ENCODE measurements at regions not wholly inside any gene's neighbourhood (a gene's known extent, or its start where the extent isn't known, plus 50 kb on each side); places are given as distances from the start of the nearest gene placed in this dataset.
A peak's percentile ranks its signal among the peaks of the same experiment; 100 is the strongest.

DNA sequence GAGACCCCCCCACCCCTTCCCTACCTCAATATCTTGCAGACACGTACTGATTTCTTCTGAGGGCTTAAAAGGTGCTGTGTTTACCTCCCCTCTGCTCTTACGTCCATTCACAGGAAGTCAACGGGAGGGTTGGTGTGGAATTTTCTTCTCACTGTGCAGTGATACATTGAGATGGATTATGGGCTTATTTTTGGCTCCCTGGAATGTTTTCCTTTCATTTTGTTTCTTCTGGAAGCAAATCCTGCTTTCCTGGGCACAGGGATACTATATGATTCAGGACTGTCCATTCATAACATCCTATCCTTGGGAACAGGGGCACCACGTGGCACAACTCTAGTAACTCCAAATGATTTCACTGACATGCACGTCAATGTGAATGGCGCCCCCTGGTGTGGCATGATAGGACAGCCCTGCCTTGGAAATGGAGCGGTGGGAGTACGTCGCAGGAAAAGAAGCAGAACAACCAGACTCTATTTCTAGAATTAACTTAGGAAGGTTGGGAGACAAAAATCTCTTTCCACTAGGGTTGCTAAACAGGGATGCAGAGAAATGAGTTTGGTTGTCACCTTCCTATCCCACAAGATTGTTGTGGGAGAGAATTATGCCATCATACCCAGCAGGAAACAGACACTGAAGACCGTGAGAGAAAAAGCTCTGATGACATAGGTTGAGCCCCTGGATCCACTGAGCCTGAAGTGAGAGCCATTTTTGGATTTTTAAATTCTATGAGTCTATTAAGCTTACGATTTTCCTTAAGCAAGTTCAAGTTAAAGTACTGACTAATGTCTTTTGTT lies 146.5 kb upstream of the RAG2 start:
- no peaks in the 10 kb centered on the region for H3K27me3 ChIP-seq (ENCODE audit: insufficient read depth, low read length)
- peak overlapping the region; percentile 47 for H2AFZ ChIP-seq (ENCODE audit: low read depth, low read length)
- Mint-ChIP-seq H3K9me3 (ENCODE audit: unreplicated experiment) (peaks cover 3% of the 10 kb centered on the region), H3K36me3 (ENCODE audit: low read depth, unreplicated experiment) (no peaks in the 10 kb centered on the region), H3K4me3 (ENCODE audit: unreplicated experiment) (no peak overlapping the region), H3K4me1 (ENCODE audit: low read depth, unreplicated experiment) (no peaks in the 10 kb centered on the region), H3K27ac (ENCODE audit: unreplicated experiment) (no peak overlapping the region), H3K27me3 (ENCODE audit: low read depth, unreplicated experiment) (peaks cover 11% of the 10 kb centered on the region)
- H3K79me2 ChIP-seq (ENCODE audit: insufficient read depth, low read length), result no peaks in the 10 kb centered on the region
- peak overlapping the region; percentile 42 for H3K4me2 ChIP-seq (ENCODE audit: low read length)
- H3K27ac ChIP-seq (ENCODE audit: low read depth, low read length), result no peak overlapping the region
- no peaks in the 10 kb centered on the region for H3K9me3 ChIP-seq (ENCODE audit: insufficient read depth, low read depth, low read length)
- TF ChIP-seq EZH2 (IDR thresholded peaks at IDR 0.05; ENCODE audit: insufficient read depth, low read length), result no peak
- TF ChIP-seq, protein P1, sequence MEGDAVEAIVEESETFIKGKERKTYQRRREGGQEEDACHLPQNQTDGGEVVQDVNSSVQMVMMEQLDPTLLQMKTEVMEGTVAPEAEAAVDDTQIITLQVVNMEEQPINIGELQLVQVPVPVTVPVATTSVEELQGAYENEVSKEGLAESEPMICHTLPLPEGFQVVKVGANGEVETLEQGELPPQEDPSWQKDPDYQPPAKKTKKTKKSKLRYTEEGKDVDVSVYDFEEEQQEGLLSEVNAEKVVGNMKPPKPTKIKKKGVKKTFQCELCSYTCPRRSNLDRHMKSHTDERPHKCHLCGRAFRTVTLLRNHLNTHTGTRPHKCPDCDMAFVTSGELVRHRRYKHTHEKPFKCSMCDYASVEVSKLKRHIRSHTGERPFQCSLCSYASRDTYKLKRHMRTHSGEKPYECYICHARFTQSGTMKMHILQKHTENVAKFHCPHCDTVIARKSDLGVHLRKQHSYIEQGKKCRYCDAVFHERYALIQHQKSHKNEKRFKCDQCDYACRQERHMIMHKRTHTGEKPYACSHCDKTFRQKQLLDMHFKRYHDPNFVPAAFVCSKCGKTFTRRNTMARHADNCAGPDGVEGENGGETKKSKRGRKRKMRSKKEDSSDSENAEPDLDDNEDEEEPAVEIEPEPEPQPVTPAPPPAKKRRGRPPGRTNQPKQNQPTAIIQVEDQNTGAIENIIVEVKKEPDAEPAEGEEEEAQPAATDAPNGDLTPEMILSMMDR (IDR thresholded peaks at IDR 0.05; ENCODE audit: insufficient read depth, low read depth, low read length), result peak; percentile 82
- H4K20me1 ChIP-seq (ENCODE audit: insufficient read depth, low read length), result no peaks in the 10 kb centered on the region
- no peaks in the 10 kb centered on the region for H3K4me1 ChIP-seq (ENCODE audit: insufficient read depth, low read length)
- no peak overlapping the region for H3K9ac ChIP-seq (ENCODE audit: low read length)
- FAIRE-seq, result peak; percentile 5
- DNase-seq (ENCODE audit: low read depth), result peak; percentile 32
- H3K4me3 ChIP-seq (ENCODE audit: insufficient read depth, low read depth, low read length), result no peak overlapping the region
- H3K36me3 ChIP-seq (ENCODE audit: insufficient read depth, low read length), result no peaks in the 10 kb centered on the region

DNA sequence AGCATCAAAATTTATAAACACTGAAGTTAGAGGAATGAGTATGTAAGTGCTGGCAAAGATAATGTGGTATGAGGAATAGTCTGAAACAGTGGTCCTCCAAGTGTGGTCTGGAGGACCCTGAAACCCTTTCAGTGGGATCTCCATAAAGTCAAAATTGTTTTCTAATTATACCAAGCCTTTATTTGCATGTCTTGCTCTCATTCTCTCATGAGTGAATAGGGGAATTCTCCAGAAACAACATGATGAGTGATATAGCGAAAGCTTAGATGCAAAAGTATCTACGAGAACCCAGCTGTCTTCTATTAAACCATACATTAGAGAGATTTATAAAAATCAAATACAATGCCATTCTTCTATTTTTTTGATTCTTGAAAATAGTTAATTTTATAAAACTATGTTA lies 145.0 kb upstream of the RAG2 start:
- no peak overlapping the region for H2AFZ ChIP-seq (ENCODE audit: low read depth, low read length)
- H3K4me2 ChIP-seq (ENCODE audit: low read length), result no peak overlapping the region
- H3K27me3 Mint-ChIP-seq (ENCODE audit: low read depth, unreplicated experiment), result peaks cover 6% of the 10 kb centered on the region
- no peaks in the 10 kb centered on the region for H3K27me3 ChIP-seq (ENCODE audit: insufficient read depth, low read length)
- H3K27ac Mint-ChIP-seq (ENCODE audit: unreplicated experiment), result no peak overlapping the region
- no peaks in the 10 kb centered on the region for H3K9me3 ChIP-seq (ENCODE audit: insufficient read depth, low read depth, low read length)
- TF ChIP-seq, protein P1 (IDR thresholded peaks at IDR 0.05; ENCODE audit: insufficient read depth, low read depth, low read length), result no peak
- TF ChIP-seq EZH2 (IDR thresholded peaks at IDR 0.05; ENCODE audit: insufficient read depth, low read length), result no peak
- no peak for DNase-seq (ENCODE audit: low read depth)
- peaks cover 3% of the 10 kb centered on the region for H3K9me3 Mint-ChIP-seq (ENCODE audit: unreplicated experiment)
- no peak for FAIRE-seq
- H3K4me1 Mint-ChIP-seq (ENCODE audit: low read depth, unreplicated experiment), result no peaks in the 10 kb centered on the region
- H3K9ac ChIP-seq (ENCODE audit: low read length), result no peak overlapping the region
- H3K36me3 Mint-ChIP-seq (ENCODE audit: low read depth, unreplicated experiment), result no peaks in the 10 kb centered on the region
- no peak overlapping the region for H3K4me3 ChIP-seq (ENCODE audit: insufficient read depth, low read depth, low read length)
- H3K27ac ChIP-seq (ENCODE audit: low read depth, low read length), result no peak overlapping the region
- no peaks in the 10 kb centered on the region for H3K36me3 ChIP-seq (ENCODE audit: insufficient read depth, low read length)
- no peaks in the 10 kb centered on the region for H4K20me1 ChIP-seq (ENCODE audit: insufficient read depth, low read length)
- no peaks in the 10 kb centered on the region for H3K79me2 ChIP-seq (ENCODE audit: insufficient read depth, low read length)
- no peak overlapping the region for H3K4me3 Mint-ChIP-seq (ENCODE audit: unreplicated experiment)
- H3K4me1 ChIP-seq (ENCODE audit: insufficient read depth, low read length), result no peaks in the 10 kb centered on the region

DNA sequence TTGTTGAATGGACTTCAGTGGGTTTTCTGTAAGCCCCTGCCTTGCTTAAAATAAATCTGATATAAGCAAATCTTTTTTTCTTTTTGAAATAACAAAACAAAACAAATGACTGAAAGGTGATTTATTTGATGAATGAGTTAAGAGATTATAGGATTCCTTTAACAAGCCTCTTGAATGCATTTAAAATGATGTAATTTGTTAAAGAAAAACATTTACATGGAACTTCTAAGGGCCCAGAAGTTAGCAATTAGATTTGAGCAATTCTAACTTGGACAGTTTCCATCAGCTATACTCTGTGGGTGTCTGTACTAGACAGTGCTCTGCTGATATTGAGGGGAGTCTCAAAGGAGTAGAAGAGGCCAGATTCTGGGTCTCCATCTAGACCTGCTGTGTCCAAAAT lies 143.5 kb upstream of the RAG2 start:
- Mint-ChIP-seq H3K9me3 (ENCODE audit: unreplicated experiment) (peaks cover 3% of the 10 kb centered on the region), H3K4me3 (ENCODE audit: unreplicated experiment) (no peak overlapping the region), H3K27me3 (ENCODE audit: low read depth, unreplicated experiment) (peaks cover 4% of the 10 kb centered on the region), H3K36me3 (ENCODE audit: low read depth, unreplicated experiment) (no peaks in the 10 kb centered on the region), H3K27ac (ENCODE audit: unreplicated experiment) (no peak overlapping the region), H3K4me1 (ENCODE audit: low read depth, unreplicated experiment) (no peaks in the 10 kb centered on the region)
- Histone ChIP-seq H3K9me3 (ENCODE audit: insufficient read depth, low read depth, low read length) (no peaks in the 10 kb centered on the region), H3K36me3 (ENCODE audit: insufficient read depth, low read length) (no peaks in the 10 kb centered on the region), H3K79me2 (ENCODE audit: insufficient read depth, low read length) (no peaks in the 10 kb centered on the region), H3K4me3 (ENCODE audit: insufficient read depth, low read depth, low read length) (no peak overlapping the region), H3K27ac (ENCODE audit: low read depth, low read length) (no peak overlapping the region), H2AFZ (ENCODE audit: low read depth, low read length) (no peak overlapping the region), H4K20me1 (ENCODE audit: insufficient read depth, low read length) (no peaks in the 10 kb centered on the region), H3K27me3 (ENCODE audit: insufficient read depth, low read length) (no peaks in the 10 kb centered on the region), H3K9ac (ENCODE audit: low read length) (no peak overlapping the region), H3K4me1 (ENCODE audit: insufficient read depth, low read length) (no peaks in the 10 kb centered on the region), H3K4me2 (ENCODE audit: low read length) (no peak overlapping the region)
- TF ChIP-seq, protein P1 (IDR thresholded peaks at IDR 0.05; ENCODE audit: insufficient read depth, low read depth, low read length), result no peak
- TF ChIP-seq EZH2 (IDR thresholded peaks at IDR 0.05; ENCODE audit: insufficient read depth, low read length), result no peak
- DNase-seq (ENCODE audit: low read depth) (no peak), FAIRE-seq (no peak)
